OCI-LY3 (cell line): ENCODE measurements at regions not wholly inside any gene's neighbourhood (a gene's known extent, or its start where the extent isn't known, plus 50 kb on each side); places are given as distances from the start of the nearest gene placed in this dataset.

Experiments
- CTCF ChIP-seq: fragments of 200-600, 300-600 bp; sonication (generic); IDR thresholded peaks from 2 replicates; pipeline ENCODE4 v1.5.1; 2014; ENCODE audit warnings: antibody characterized with exemption, low read length, low read depth
- EZH2phosphoT487 ChIP-seq: fragments of 200-600 bp; shearing (Covaris generic); IDR thresholded peaks from 2 replicates; pipeline ENCODE4 v1.6.1; 2018; ENCODE audit warnings: antibody characterized with exemption, mixed run types, low read depth

- no peak for TF ChIP-seq CTCF
- no peak for TF ChIP-seq EZH2phosphoT487
Measured at GRCh38 chrX:37912777-37913176, 65.4 kb upstream of the DYNLT3 start.
